ENCODE measurements at regions not wholly inside any gene's neighbourhood (a gene's known extent, or its start where the extent isn't known, plus 50 kb on each side); places are given as distances from the start of the nearest gene placed in this dataset.
"Not testable (repeated sequence)": the region's sequence is repeated elsewhere in the genome, so short reads cannot be mapped to it uniquely, and the experiment has no call there.

DNA sequence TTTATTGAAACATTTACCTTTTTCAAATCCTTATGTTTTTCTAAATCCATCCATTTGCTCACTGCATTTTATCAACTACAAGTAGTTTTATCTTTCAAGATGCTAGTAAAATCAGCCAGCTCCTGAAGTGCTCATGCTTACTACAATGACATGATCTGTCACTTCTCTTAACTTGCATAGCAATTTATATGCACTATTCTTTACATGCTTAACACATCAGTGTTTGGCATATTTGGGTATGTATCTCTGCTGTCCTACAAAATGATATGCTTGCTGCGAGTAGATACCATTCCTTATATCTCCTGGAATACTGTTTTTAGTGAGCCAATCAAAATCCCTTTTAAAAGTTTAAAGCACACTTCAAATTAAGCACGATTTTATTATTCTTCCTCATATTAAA lies 2726.8 kb downstream of the PCDH7 start:
- no peak for DNase-seq

DNA sequence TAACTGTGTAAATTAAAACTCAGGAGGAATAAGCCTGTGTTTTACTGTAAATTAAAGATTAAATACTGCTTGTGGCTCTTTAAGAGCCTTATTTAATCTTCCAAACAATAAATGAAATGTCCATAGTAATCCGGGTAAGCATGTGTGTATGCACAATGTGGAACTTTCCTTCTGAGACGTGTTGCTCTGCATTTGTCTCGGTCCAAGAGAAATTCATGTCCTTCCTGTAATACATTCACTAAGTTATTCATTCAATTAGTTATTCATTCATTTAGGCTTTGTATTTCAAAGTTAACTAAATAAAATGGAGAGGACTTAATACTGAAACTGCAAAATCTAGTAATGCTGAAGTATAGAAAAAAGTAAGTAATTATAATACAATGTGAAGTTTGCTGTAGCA lies 2728.8 kb downstream of the PCDH7 start:
- DNase-seq, result no peak

DNA sequence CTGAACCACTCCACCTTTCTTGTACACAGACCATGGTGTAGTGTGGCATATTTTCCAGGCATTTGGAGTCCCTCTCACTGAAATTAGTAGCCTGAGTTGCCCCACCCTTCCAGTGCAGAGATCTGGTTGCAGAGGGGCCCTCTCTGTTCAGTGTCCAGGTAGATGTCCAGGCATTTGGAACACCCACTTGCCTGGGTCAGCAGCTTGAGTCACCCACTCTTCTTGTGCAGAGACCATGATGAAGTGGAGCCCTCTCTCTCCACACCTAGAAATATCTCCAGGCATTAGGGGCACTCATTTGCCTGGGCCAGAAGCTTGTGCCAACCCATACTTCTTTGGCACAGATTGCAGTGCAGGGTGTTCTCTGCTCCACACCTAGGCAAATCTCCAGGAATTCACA lies 2733.3 kb downstream of the PCDH7 start:
- DNase-seq, result no peak

DNA sequence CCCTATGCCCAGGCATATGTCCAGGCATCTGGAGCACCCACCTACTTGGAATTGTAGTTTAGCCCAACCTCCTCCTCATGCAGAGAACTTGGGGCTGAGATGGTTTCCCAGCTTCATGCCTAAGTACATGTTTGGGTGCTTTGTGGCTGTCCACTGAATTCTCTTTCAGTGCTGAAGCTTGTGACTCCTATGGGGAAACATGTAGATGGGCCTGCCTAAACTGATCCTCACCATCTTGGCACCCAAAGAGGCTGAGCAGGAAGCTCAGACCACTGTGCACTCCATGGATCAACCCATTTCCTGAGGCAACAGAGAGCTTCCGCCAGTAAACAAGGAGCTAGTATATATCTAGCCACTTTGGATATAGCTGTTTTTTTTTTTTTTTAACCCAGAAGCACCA lies 2733.7 kb downstream of the PCDH7 start:
- DNase-seq, result no peak

DNA sequence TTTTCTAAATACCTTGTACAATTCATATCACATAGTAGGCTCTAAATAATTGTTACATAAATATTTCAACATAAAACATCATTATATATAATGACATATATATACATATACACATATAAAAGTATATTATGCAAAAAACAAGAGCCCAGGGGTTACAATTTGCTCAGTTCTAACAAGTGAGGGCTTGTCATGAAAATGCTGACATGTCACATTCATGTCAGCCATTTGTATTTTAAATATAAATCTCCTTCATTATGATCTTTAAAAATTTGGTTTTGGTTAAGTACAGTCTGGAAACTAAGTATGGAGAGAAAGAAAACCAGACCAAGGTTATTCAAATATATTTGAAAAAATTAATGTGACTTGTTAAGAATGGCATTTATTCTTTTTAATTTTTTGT lies 2745.4 kb downstream of the PCDH7 start:
- DNase-seq, result no peak

DNA sequence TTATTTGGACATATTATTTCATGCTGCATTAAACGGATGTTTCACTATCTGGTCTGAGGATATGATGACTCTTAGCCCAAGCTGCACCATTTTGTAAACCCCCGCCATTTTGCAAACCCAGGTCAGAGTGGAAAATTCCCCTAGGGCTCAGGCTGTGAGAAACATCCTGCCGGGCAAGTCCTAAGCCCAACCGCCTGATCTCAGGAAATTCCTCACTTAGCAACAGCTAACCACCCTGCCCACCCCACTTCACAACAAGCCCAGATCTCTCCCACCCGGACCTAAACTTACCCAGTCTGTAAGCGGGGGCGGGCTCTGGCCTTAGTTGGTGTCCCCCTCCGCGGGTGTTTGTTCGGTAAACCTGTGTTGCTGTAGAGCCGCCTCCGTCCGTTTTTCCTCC lies 2747.1 kb downstream of the PCDH7 start:
- no peak for DNase-seq

DNA sequence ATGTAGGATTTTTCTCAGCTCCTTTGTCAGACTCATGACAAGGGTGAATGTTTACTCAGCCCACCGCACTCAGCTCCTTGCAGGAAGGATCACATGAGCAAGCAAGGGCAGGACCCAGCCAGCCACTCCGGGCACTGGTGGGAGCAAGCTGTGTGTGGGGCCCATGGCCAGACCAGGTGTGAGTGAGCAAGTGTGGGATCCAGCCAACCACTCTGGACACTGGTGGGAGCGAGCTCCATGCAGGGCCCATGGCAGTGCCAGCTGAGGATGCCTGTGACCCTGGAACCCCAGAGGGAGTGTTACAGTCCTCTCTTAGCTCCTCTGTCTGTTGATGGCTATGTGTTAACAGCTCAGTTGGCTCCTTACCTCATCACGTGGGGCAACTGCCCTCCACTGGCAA lies 2750.6 kb downstream of the PCDH7 start:
- no peak for DNase-seq

DNA sequence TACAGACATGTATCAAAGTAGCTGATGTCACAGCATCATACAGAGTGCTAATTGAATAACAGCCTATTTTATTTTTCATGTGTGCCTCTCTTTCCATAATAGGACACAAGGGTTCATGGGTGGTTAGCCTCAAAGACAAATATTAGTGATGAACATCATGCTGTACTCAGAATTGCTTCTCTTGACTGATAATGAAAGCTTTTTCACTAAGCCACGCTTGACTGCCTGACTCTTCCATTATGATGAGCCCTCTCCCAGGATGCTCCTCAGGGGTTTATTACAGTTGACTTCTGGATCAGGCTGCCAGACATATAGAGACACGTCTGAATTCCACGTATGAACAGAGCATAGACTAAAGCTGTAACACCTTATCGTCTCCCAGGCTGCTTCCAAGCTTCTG lies 2757.5 kb downstream of the PCDH7 start:
- no peak for DNase-seq

DNA sequence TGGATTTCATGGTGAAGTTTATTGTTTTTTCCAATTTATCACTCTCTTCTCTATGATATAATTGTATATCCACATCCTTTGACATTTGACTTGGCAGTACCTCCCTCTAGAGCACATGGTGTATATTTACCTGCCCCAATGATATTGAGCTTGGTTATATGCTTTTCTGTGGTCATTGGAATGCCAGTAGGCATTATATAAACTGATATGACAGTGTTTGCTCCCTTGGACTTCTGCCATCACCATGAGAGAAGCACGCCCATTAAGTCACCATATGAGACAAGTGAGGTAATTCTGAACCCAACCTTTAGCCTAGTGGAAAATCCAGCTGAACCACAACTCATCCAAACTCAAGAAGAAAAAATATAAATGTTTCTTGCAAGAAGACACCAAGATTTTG lies 2761.5 kb downstream of the ARAP2 start:
- no peak for DNase-seq

DNA sequence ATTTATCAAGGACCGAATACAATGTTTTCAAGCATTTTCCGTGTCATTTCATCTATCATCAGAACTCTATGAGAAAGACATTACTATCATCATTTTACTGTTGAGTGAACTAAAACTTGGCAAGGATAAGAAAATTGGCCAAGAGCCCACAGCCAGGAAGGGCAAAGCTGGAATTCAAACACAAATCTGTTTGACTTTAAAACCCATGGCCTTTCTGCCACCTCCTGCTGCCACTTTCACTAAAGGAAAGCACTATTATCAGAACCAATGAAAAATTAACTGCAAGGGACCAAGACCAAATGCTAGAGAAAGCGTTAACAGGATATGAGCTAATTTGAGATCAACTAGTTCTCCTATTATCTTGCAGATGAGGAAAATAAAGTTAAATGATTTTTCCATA lies 2759.2 kb downstream of the ARAP2 start:
- DNase-seq, result no peak

DNA sequence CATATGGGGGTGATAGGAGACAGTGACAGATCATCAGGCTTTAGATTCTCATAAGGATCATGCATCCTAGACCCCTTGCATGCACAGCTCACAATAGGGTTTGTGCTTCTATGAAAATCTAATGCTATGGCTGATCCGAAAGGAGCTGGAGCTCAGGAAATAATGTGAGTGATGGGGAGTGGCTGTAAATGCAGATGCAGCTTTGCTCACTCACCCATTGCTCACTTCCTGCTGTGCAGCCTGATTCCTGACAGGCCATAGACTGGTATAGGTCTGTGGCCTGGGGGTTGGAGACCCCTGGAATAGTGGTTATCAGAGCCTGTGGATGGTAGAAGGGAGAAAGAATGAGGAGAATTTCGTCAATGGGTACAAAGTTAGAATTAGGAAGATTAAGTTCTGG lies 2751.1 kb downstream of the ARAP2 start:
- DNase-seq, result no peak

DNA sequence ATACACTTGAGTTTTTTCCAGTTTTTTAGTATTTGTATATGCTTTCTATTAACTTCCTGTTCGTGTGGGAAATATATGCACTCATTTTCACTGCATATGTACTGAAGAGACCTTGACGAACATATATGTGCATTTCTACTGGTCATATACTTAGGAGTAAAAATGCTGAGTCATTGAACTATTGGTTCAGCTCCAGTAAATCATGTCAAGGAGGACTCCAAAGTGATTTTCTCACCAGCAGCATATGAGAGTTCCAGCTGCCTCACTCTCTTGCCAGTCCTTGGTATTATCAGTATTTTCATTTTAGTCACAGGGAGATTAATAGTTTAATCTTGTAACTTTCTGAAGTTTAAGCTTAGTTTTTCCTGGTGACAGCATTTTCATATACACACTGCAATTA lies 2750.2 kb downstream of the ARAP2 start:
- DNase-seq, result no peak

DNA sequence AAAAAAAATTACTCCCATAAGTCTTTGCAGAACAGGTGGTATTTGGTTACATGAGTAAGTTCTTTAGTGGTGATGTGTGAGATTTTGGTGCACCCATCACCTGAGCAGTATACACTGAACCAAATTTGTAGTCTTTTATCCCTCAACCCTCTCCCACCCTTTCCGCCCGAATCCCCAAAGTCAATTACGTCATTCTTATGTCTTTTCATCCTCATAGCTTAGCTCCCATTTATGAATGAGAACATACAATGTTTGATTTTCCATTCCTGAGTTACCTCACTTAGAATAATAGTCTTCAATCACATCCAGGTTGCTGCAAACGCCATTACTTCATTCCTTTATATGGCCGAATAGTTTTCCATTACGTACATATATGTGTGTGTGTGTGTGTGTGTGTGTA lies 2742.7 kb downstream of the ARAP2 start:
- not testable (repeated sequence) for DNase-seq

DNA sequence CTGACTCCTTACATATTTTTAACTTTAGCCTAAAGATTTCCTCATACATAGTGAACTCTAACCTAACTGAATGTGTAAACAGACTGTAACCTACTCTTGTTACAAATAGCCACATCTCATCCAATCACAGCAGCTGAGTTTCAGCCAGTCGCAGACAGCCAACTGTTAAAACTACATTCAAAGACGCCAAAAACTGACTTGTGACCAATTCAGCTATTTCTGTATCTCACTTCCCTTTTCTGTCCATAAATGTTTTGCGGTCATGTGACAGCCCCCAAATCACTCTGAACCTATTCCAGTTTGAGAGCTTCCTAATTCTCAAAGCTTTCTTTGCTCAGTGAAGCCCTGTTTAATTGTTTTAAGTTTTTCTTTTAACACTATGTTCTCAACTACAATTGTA lies 2731.9 kb downstream of the ARAP2 start:
- DNase-seq, result no peak

DNA sequence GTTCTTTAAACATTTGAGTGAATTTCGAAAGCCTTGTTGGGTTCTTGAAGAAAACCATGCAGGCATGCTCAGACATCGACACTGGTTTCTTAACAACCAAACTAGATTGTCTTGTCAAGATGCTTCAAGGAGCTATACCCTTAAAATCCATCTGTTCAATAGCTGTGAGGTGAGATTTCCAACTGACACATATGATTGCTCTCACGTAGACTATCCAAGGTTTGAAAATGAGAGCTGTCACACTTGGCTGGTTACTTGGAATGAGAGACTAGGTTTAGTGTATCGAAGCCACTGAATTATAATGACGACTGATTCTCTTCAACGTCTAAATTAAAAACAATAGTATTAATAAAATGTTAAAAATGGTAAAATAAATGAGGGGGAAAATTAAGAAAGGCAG lies 2725.5 kb downstream of the ARAP2 start:
- DNase-seq, result no peak

DNA sequence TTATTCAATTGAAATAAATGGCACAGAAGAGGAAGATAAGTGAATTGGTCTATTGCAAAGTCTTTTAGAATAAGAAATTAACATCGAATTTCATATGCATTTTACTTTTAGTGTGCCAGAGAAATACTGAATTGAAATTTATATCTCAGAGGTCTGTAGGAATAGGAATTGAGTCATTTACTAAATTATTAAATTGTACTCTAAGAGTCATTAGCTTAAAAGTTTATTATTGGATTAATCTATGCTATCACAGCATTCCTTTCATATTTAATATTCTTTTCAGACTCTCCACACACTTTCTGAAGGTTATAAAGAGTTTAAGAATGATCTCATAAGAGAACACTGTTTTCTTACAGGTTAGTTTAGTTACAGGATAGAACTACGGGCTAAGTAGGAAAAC lies 2711.5 kb downstream of the ARAP2 start:
- DNase-seq, result no peak

DNA sequence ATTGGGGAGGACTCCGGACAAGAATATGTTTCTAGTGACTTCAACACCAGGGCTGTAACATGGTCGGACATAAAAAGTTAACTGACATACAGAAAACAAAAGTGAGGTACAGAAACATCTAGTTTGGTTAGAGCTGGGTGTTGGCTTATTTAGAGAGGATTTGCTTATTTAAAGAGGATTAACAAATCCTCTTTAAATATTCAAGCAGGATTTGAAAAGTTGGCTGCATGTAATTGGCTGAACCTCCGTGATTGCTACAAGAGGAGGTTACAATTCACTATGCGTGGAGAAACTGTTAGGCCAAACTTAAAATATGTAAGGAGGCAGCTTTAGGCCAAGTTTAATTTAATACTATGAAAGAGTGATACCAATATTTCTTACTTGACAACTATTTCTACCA lies 2707.4 kb downstream of the ARAP2 start:
- no peak for DNase-seq

DNA sequence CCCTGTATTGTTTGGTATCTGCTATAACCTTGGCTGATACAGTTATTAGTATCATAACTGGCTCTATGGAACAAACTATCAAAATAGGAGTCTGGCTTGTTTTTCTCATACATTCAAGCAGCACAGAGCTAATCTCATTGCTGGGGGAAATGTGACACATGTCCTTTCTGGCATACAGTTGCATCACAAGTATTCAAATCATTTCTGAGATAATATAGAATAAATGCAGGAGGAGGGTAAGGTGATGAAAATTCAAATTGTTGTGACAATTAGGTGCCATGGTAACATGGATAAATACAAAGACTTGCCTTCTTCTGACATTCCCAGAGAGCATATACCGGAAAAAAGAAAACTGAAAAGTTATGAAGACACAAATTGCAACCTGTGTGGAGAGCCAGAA lies 2706.8 kb downstream of the ARAP2 start:
- DNase-seq, result no peak

DNA sequence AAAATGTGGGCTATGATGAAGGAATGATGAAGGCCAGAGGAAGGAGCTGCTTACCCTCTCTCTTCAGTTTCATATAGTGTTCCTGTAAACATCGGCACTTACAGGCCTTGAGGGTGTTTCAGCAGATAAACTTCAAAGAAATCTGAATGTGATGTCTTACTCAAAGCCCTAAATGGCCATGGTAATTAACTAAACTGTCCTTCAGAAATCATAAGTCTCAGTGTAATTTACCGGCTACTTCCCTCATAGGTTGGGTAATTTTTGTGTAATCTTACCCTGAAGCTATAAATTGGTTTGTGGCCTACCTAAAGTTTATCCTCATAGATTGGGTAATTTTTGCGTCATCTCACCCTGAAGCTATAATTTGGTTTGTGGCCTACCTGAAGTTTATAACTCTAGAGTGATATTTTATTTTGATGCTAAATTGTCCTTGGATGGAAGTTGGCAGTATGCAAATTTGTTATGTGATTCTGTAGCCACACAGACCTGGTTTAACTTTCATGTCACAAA lies 2700.3 kb downstream of the ARAP2 start:
- no peak for DNase-seq

DNA sequence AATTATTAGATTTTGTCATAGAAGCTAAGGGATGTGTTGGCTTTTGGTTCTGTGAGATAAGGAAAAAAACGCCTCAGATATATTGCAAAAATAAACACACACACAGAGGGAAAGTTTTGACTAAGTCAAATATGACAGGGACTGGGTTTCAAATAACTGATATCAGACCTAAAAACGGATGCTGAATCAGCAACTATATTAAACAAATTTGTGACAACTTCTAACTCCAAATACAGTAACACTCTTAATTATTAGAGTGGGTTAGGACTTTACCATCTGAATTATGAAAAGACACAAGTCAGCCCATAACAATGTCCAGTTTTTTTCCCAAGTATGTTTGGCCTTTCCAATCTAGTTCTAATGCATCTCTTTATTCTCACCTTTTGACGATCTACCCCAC lies 2693.1 kb downstream of the ARAP2 start:
- no peak for DNase-seq

DNA sequence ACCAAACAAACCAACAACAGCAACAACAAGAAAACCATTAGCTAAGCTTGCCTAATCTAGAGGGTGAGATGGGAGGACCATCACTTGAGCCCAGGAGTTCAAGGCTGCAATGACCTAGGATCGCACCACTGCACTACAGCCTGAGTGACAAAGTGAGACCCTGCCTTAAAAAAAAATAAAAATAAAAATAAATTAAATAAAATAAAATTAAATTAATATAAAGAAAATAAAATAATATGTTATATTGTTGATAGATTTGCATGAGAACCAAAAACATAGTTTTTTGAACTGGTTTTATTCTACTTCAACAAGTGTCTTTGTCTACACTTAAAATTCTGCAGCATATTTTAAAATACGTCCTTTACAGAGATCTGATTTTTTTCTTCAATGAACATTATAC lies 2683.1 kb downstream of the ARAP2 start:
- DNase-seq, result no peak

DNA sequence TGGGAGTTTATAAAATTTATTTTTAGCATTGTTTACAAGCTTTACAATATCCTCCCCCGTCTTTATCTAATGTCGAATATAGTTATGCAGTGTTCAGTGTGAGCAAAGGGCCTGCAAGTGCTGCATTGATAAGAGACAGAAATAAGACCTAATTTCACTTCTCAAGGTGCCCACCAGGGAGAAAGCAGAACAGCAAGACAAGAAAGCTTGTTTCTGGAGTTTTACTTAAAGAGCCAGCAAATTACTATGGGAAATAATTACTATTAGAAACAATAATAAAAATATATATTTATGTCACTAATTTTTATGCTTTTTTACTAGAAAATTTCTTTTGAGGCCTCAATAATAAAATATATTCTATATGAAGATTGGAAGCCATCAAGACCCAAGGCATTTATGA lies 2677.7 kb downstream of the ARAP2 start:
- DNase-seq, result no peak

DNA sequence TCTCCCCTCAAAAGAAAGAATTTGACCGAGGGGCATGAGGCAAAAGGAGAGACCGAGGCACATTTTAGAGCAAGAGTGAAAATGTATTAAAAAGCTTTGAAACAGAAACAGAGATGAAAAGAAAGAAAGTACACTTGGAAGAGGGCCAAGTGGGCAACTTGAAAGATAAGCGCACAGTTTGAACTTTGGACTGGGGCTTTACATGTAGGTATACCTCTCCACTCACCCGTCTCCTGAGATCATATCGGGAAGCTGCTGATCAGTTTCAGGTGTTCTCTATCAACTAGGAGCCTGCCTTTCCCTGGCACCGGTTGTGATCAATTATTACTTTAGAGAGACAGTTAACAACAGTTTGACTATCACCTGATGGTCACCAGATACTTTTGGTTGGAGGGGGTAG lies 2666.5 kb downstream of the ARAP2 start:
- no peak for DNase-seq

DNA sequence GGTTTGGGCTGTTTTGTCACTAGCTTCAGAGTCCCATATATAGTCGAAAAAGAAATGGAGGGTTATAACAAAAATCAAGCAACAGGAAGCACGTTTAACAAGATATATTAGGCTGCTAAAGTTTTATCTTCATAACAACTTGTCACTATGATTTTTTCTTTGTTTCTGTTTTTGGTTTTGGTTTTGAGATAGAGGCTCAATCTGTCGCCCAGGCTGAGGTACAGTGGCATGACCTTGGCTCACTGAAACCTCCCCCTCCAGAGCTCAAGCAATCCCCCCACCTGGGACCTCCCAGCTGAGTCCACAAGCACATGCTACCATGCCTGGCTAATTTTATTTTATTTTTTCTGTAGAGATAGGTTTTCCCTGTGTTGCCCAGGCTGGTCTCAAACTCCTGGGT lies 2664.4 kb downstream of the ARAP2 start:
- no peak for DNase-seq

DNA sequence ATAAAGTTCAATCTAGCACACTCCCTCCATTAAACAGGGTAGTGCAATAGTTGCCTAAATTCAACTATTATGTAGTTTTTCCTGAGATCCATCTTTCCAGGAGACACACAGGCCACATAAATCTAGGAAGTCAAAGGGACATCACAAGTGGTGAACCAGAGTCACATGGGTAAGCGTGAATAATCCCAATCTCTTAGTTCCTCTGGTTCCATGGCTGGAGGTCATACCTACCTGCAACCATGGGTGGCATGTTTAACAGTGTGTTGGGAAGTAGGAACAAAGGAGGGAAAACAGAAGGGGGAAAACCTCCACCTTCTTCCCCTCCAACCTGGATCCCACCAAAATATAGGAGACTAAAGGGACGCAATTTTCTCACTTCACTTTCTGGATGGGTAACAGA lies 2651.6 kb downstream of the ARAP2 start:
- DNase-seq, result no peak

DNA sequence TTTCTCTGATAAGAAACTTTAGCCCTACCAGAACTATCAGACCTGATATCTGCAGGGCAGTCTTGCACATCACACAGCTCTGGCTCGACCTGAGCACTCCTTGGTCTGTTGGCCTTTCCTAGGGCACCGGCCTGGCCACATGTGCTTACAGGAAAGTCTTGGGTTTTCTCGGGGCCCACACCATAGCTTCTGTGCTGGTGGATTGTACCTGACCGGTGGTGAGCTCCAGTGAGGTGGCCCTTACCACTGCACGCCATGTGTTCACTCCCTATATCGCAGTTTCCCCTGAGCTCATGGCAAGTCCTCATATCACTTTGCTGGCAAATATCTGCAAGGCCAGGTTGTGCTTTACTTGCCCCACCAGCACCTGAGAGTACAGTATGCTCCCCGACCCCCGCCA lies 2637.4 kb downstream of the ARAP2 start:
- DNase-seq, result no peak

Data from NCI-H1436 treated with DMSO at 0.1 percent for 48 hours (cell line).